GM12878 (cell line): ENCODE measurements at regions not wholly inside any gene's neighbourhood (a gene's known extent, or its start where the extent isn't known, plus 50 kb on each side); places are given as distances from the start of the nearest gene placed in this dataset.
A peak's percentile ranks its signal among the peaks of the same experiment; 100 is the strongest.

ENCODE experiments used
- ATAC-seq: fragments of 200-7000 bp; cut with Tn5 transposase; 3 replicates; pipeline ENCODE4 v1.9.1; 2020; ENCODE audit warnings: mild to moderate bottlenecking, moderate library complexity
- BruUV-seq: library from RNA; stranded (reverse); fragments of 400-500 nt; replicated peaks from 2 replicates; lab custom pipeline; 2021; lab: Mats Ljungman, UMichigan
- CTCF ChIA-PET: fragments of 300-600 bp; sonication (Branson Sonifier 250); formaldehyde crosslinking; extraction: SDS; loops from one replicate; lab custom pipeline; 2021; ENCODE audit warnings: inconsistent platforms; lab: Yijun Ruan, JAX
- POLR2A ChIA-PET: fragments of 350-600 bp; formaldehyde crosslinking; extraction: SDS; loops from one replicate; lab custom pipeline; 2021; ENCODE audit warnings: inconsistent platforms; lab: Charles Lee
- RAD21 ChIA-PET: fragments of 300-600 bp; sonication (Branson Sonifier 250); formaldehyde crosslinking; loops from one replicate; lab custom pipeline; 2023; ENCODE audit warnings: antibody characterized with exemption; ENCODE audit not compliant: unreplicated experiment; lab: Charles Lee
- SMC1A ChIA-PET: fragments of 300-600 bp; sonication (Branson Sonifier 250); formaldehyde crosslinking; loops from one replicate; lab custom pipeline; 2023; ENCODE audit not compliant: unreplicated experiment, uncharacterized antibody; lab: Charles Lee
- DNase-seq: peaks from one replicate; pipeline ENCODE4 v3.0.0-alpha.2; 2011; ENCODE audit warnings: low read depth, low spot score
- FAIRE-seq: peaks from 3 replicates; lab custom pipeline; 2011; peaks lifted over from hg19 to GRCh38; lab: Jason Lieb, UNC
- H2AFZ ChIP-seq: 2 replicates; pipeline ENCODE4 v1.6.0; 2011; ENCODE audit warnings: low read depth, low read length, control low read depth; ENCODE audit not compliant: control insufficient read depth
- H3K27ac ChIP-seq: 2 replicates; pipeline ENCODE4 v1.5.1; 2011; ENCODE audit warnings: control low read depth; ENCODE audit not compliant: control insufficient read depth, insufficient read depth
- H3K27me3 ChIP-seq, 2 experiments: replicated peaks in 1 of 2; 2 replicates each; pipeline versions ENCODE4 v1.6.0 to v1.6.1; 2011; ENCODE audit warnings: low read length in 1 of 2; ENCODE audit not compliant: control insufficient read depth in 2 of 2, insufficient read depth in 2 of 2
- H3K36me3 ChIP-seq, 2 experiments: 2 replicates each; pipeline ENCODE4 v1.5.1; 2011; ENCODE audit warnings: low read length in 1 of 2; ENCODE audit not compliant: control insufficient read depth in 2 of 2, insufficient read depth in 2 of 2
- H3K4me1 ChIP-seq: 2 replicates; pipeline ENCODE4 v1.6.1; 2011; ENCODE audit warnings: mild to moderate bottlenecking, low read length, moderate library complexity, mixed read lengths; ENCODE audit not compliant: control insufficient read depth, insufficient read depth
- H3K4me2 ChIP-seq: 2 replicates; pipeline ENCODE4 v1.6.0; 2011; ENCODE audit warnings: control low read depth; ENCODE audit not compliant: control insufficient read depth, insufficient read depth
- H3K4me3 ChIP-seq: fragments of 200-600 bp; sonication (generic); 2 replicates; pipeline ENCODE4 v1.5.1; 2016
- H3K79me2 ChIP-seq: 2 replicates; pipeline ENCODE4 v1.6.0; 2011; ENCODE audit warnings: low read length; ENCODE audit not compliant: control insufficient read depth, insufficient read depth
- H3K9ac ChIP-seq: 2 replicates; pipeline ENCODE4 v1.8.0; 2011; ENCODE audit warnings: low read length, control low read depth, mixed read lengths; ENCODE audit not compliant: control insufficient read depth, insufficient read depth
- H3K9me3 ChIP-seq: replicated peaks from 3 replicates; pipeline ENCODE4 v1.5.1; 2011; ENCODE audit warnings: mild to moderate bottlenecking, low read length; ENCODE audit not compliant: control insufficient read depth, insufficient read depth
- H4K20me1 ChIP-seq: 2 replicates; pipeline ENCODE4 v1.6.0; 2011; ENCODE audit not compliant: control insufficient read depth, insufficient read depth
- ATF7 ChIP-seq: fragments of 450-650 bp; IDR thresholded peaks from 2 replicates; pipeline ENCODE4 v1.6.1; 2016; ENCODE audit warnings: low read depth, mild to moderate bottlenecking
- E2F4 ChIP-seq: IDR thresholded peaks from 2 replicates; pipeline ENCODE4 v1.6.1; 2012; ENCODE audit warnings: low read depth, low read length, improper control_type of control experiment
- E2F8 ChIP-seq: fragments of 450-650 bp; IDR thresholded peaks from 2 replicates; pipeline ENCODE4 v1.6.1; 2018; ENCODE audit warnings: mild to moderate bottlenecking, low read depth, moderate library complexity; ENCODE audit not compliant: partially characterized antibody
- HDGF ChIP-seq: fragments of 450-650 bp; IDR thresholded peaks from 2 replicates; pipeline ENCODE4 v1.6.1; 2016; ENCODE audit warnings: antibody characterized with exemption
- MLLT1 ChIP-seq: fragments of 450-650 bp; IDR thresholded peaks from 2 replicates; pipeline ENCODE4 v1.6.1; 2016; ENCODE audit warnings: mild to moderate bottlenecking
- NBN ChIP-seq: fragments of 450-650 bp; IDR thresholded peaks from 2 replicates; pipeline ENCODE4 v1.6.1; 2016
- NRF1 ChIP-seq: conservative IDR thresholded peaks from 2 replicates; pipeline ENCODE4 v1.6.1; 2011; ENCODE audit warnings: mild to moderate bottlenecking, low read depth, low read length, improper control_type of control experiment
- PAX8 ChIP-seq: fragments of 450-650 bp; IDR thresholded peaks from 2 replicates; pipeline ENCODE4 v1.6.1; 2017; ENCODE audit warnings: mild to moderate bottlenecking, moderate library complexity
- RB1 ChIP-seq: fragments of 450-650 bp; formaldehyde crosslinking; IDR thresholded peaks from 2 replicates; pipeline ENCODE4 v1.6.1; 2017; ENCODE audit warnings: mild to moderate bottlenecking, borderline replicate concordance
- RBBP5 ChIP-seq: fragments of 200-600 bp; sonication (generic); conservative IDR thresholded peaks from 2 replicates; pipeline ENCODE4 v1.6.1; 2016
- RFX5 ChIP-seq: IDR thresholded peaks from 2 replicates; pipeline ENCODE4 v1.6.1; 2011; ENCODE audit warnings: low read depth, low read length, improper control_type of control experiment
- SREBF2 ChIP-seq: IDR thresholded peaks from 2 replicates; pipeline ENCODE4 v1.6.1; 2012; ENCODE audit warnings: mild to moderate bottlenecking, low read length
- ZBTB33 ChIP-seq: fragments of 450-650 bp; IDR thresholded peaks from 2 replicates; pipeline ENCODE4 v1.6.1; 2017; ENCODE audit warnings: mild to moderate bottlenecking
- ZNF207 ChIP-seq: fragments of 450-650 bp; IDR thresholded peaks from 2 replicates; pipeline ENCODE4 v1.6.1; 2014; ENCODE audit warnings: antibody characterized with exemption, mild to moderate bottlenecking, borderline replicate concordance
- ZNF24 ChIP-seq: fragments of 450-650 bp; IDR thresholded peaks from 2 replicates; pipeline ENCODE4 v1.6.1; 2017; ENCODE audit warnings: antibody characterized with exemption, mild to moderate bottlenecking
- ZNF384 ChIP-seq: IDR thresholded peaks from 2 replicates; pipeline ENCODE4 v1.6.1; 2012; ENCODE audit warnings: low read depth, mild to moderate bottlenecking, low read length, improper control_type of control experiment, borderline replicate concordance
- WGBS: methylation state at CpG from one replicate; pipeline ENCODE4 v1.1.6; 2016; ENCODE audit warnings: low lambda C conversion rate; ENCODE audit not compliant: insufficient replicate concordance, insufficient coverage; ENCODE audit errors: missing lambda C conversion rate; 5-methylcytosine and 5-hydroxymethylcytosine counted together
- in situ Hi-C: fragments of 300-500 bp; cut with MboI; formaldehyde crosslinking; loops from 9 replicates; pipeline ENCODE4 v1.14.3; 2018; ENCODE audit warnings: mixed read lengths
- intact Hi-C: fragments of 100-400 bp; cut with micrococcal nuclease; formaldehyde crosslinking; loops from one replicate; pipeline ENCODE4 v1.14.2; 2022; ENCODE audit not compliant: unreplicated experiment

- no peaks in the 10 kb centered on the region for H3K4me1 ChIP-seq
- ChIA-PET POLR2A (no interaction called here), RAD21 (no interaction called here), CTCF (interaction anchor here (0.8 kb wide), 1 partner anchor 26 kb away, joined by 3 read pairs; no protein-coding TSS in a partner anchor), SMC1A (interaction anchor here (0.6 to 0.8 kb wide), 2 partner anchors 10 to 634 kb away, joined by 3 to 4 read pairs; no protein-coding TSS in a partner anchor)
- 1% methylated on average over 27 of the region's 27 CpGs for WGBS
- H3K27me3 ChIP-seq, result no peaks in the 10 kb centered on the region
- H3K27ac ChIP-seq, result no peak overlapping the region
- no peaks in the 10 kb centered on the region for H3K9me3 ChIP-seq
- peak overlapping the region; percentile 78 for H3K4me3 ChIP-seq
- no peaks in the 10 kb centered on the region for H3K36me3 ChIP-seq
- BruUV-seq, result no TSS peak
- ATAC-seq, result peak; percentile 85
- H3K4me2 ChIP-seq, result peak overlapping the region; percentile 96
- FAIRE-seq, result peak; percentile 68
- intact Hi-C loops (loop anchor here (1.0 kb wide), 1 partner anchor 10 kb away; no protein-coding TSS in a partner anchor), in situ Hi-C loops (no loop called here)
- H3K9ac ChIP-seq, result peak overlapping the region; percentile 53
- H2AFZ ChIP-seq, result peak overlapping the region; percentile 90
- DNase-seq, result peak; percentile 77
- H4K20me1 ChIP-seq, result no peaks in the 10 kb centered on the region
- H3K79me2 ChIP-seq, result no peaks in the 10 kb centered on the region
- TF ChIP-seq ZNF207 (no peak), HDGF (no peak), SREBF2 (peak; percentile 89), E2F8 (no peak), ATF7 (peak; percentile 57; the same call in 1 of the 2 replicates), RBBP5 (no peak), NBN (0 out of 2 replicates have a peak, but pooled peaks have one; percentile 23), ZNF24 (peak; percentile 94), NRF1 (no peak), MLLT1 (no peak), E2F4 (no peak), RB1 (0 out of 2 replicates have a peak, but pooled peaks have one; percentile 37), PAX8 (no peak), ZNF384 (no peak), RFX5 (no peak), ZBTB33 (no peak)
Observed at GRCh38 chr6:28648035-28648877, 122.6 kb downstream of the GPX5 start.
